ENCODE measurements at regions not wholly inside any gene's neighbourhood (a gene's known extent, or its start where the extent isn't known, plus 50 kb on each side); places are given as distances from the start of the nearest gene placed in this dataset.

DNA sequence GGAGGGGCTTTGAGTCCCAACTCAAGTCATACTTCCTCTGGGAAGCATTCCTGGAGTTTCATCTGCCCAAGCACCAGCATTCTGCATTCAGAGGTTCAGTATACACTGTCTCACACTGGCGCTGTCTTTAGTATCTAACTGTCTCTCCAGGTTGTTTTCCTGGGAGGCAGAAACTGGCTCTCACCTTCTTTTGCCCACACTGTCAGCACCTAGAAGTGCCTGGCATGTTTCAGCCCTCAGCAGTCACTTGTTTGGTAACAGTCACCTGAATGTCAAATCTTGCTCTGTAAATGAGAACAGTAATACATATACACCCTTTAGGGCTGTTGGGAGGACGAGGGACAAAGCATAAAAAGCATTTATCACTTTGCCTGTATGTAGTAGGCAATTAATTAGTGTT, 339.6 kb downstream of the UQCRFS1 start:
- Histone ChIP-seq H3K4me3 (no peak overlapping the region), H3K4me1 (replicated peaks in 1 of 2) (peaks cover 0 to 8% of the 10 kb centered on the region in 2 donors), H3K27ac (no peak overlapping the region)
- ATAC-seq (replicated peaks in 6 of 8), result no peak
- in situ Hi-C loops (cut with MboI; ENCODE audit: low pct_unique_long_range_greater_than_20kb in 2 of 9, low sequenced_read_pairs in 9 of 9, unreplicated experiment in 9 of 9), result loop anchor here in 2 of 9 experiments (10.0 to 25.0 kb wide), 2 partner anchors 136 to 138 kb away; no protein-coding TSS in a partner anchor
- WGBS, 10 experiments, result 0 to 88% (median 18%) methylated on average over 1 to 2 of the region's 2 CpGs; no CpG with 5 or more reads in 4 of the 10 experiments

- Histone ChIP-seq H3K4me1 (replicated peaks in 1 of 2) (peaks cover 0 to 8% of the 10 kb centered on the region in 2 donors), H3K27ac (no peak overlapping the region), H3K4me3 (no peak overlapping the region)
- 40 to 100% (median 85%) methylated on average over 1 to 7 of the region's 12 CpGs; no CpG with 5 or more reads in 4 of the 10 experiments for WGBS, 10 experiments
- in situ Hi-C loops (cut with MboI; ENCODE audit: low pct_unique_long_range_greater_than_20kb in 2 of 9, low sequenced_read_pairs in 9 of 9, unreplicated experiment in 9 of 9), result loop anchor here in 2 of 9 experiments (10.0 to 25.0 kb wide), 2 partner anchors 134 to 136 kb away; no protein-coding TSS in a partner anchor
- no peak for ATAC-seq (replicated peaks in 6 of 8)
Measured at GRCh38 chr19:28871099-28871725, 341.7 kb downstream of the UQCRFS1 start.

DNA sequence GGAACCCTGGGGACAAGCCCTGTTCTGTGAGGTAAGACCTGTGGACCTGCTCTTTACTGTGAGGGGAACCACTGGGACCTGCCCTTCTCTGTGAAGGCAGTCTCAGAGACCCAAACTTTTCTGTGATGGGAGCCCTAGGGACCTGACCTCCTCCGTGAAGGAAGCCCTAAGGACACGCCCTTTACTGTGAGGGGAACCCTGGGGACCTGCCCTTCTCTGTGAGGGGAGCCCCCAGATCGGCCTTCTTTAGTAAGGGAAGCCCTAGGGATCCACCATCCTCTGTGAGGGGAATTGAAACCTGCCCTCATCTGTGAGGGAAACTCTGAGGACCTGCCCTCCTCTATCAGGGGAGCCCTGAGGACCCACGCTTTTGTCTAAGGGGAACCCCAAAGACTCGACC, 343.5 kb downstream of the UQCRFS1 start:
- in situ Hi-C loops (cut with MboI; ENCODE audit: low pct_unique_long_range_greater_than_20kb in 2 of 9, low sequenced_read_pairs in 9 of 9, unreplicated experiment in 9 of 9), result loop anchor here in 2 of 9 experiments (5.0 to 25.0 kb wide), 2 partner anchors 132 to 142 kb away; no protein-coding TSS in a partner anchor
- H3K4me3 ChIP-seq, result no peak overlapping the region
- no peak for ATAC-seq (replicated peaks in 6 of 8)
- no peak overlapping the region for H3K27ac ChIP-seq
- 20 to 83% (median 50%) methylated on average over 1 to 3 of the region's 5 CpGs; no CpG with 5 or more reads in 7 of the 10 experiments for WGBS, 10 experiments
- peaks cover 0 to 8% of the 10 kb centered on the region in 2 donors for H3K4me1 ChIP-seq (replicated peaks in 1 of 2)

- WGBS, 10 experiments, result 29 to 96% (median 55%) methylated on average over 3 to 7 of the region's 9 CpGs; no CpG with 5 or more reads in 5 of the 10 experiments
- in situ Hi-C loops (cut with MboI; ENCODE audit: low pct_unique_long_range_greater_than_20kb in 2 of 9, low sequenced_read_pairs in 9 of 9, unreplicated experiment in 9 of 9), result loop anchor here in 2 of 9 experiments (5.0 to 25.0 kb wide), 2 partner anchors 132 to 142 kb away; no protein-coding TSS in a partner anchor
- Histone ChIP-seq H3K4me3 (no peak overlapping the region), H3K4me1 (replicated peaks in 1 of 2) (peaks cover 0 to 7% of the 10 kb centered on the region in 2 donors), H3K27ac (no peak overlapping the region)
- no peak for ATAC-seq (replicated peaks in 6 of 8)
Measured at GRCh38 chr19:28868836-28869235, 344.1 kb downstream of the UQCRFS1 start.

- no peak overlapping the region for H3K27ac ChIP-seq
- in situ Hi-C loops (cut with MboI; ENCODE audit: low pct_unique_long_range_greater_than_20kb in 2 of 9, low sequenced_read_pairs in 9 of 9, unreplicated experiment in 9 of 9), result loop anchor here in 2 of 9 experiments (5.0 to 25.0 kb wide), 2 partner anchors 131 to 141 kb away; no protein-coding TSS in a partner anchor
- H3K4me3 ChIP-seq, result no peak overlapping the region
- WGBS, 10 experiments, result 22 to 96% (median 73%) methylated on average over 2 to 4 of the region's 4 CpGs; no CpG with 5 or more reads in 2 of the 10 experiments
- no peak for ATAC-seq (replicated peaks in 6 of 8)
- peaks cover 0 to 5% of the 10 kb centered on the region in 2 donors for H3K4me1 ChIP-seq (replicated peaks in 1 of 2)
Measured at GRCh38 chr19:28867978-28868377, 345.0 kb downstream of the UQCRFS1 start.

DNA sequence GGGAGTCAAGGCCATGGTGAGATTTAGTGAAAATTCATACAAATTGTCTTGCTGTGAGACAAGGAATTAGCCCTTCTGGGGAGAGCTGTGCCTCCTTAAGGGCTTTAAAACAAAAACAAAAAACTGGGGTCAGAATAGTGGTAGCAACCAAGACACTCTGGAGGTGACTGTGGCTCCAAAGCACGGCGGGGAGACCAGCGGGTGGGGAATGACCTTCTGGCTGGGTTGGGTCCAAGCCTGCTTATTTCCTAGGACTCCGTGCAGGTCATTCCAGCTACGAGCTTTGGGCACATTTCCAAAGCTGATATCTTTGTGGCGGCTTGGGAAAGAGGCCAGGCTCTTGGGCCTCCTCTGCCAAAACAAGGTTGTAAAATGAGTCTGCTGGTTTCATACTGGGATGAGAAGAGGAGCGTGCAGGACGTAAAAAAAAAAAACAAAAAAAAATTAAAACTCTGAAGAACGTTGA, 348.3 kb downstream of the UQCRFS1 start:
- Histone ChIP-seq H3K4me3 (no peak overlapping the region), H3K4me1 (replicated peaks in 1 of 2) (peaks cover 2% of the 10 kb centered on the region in 2 donors), H3K27ac (no peak overlapping the region)
- WGBS, 10 experiments, result 17 to 93% (median 86%) methylated on average over 1 to 9 of the region's 9 CpGs
- in situ Hi-C loops (cut with MboI; ENCODE audit: low pct_unique_long_range_greater_than_20kb in 2 of 9, low sequenced_read_pairs in 9 of 9, unreplicated experiment in 9 of 9), result loop anchor here in 2 of 9 experiments (5.0 to 25.0 kb wide), 2 partner anchors 127 to 137 kb away; no protein-coding TSS in a partner anchor
- ATAC-seq (replicated peaks in 6 of 8), result no peak

GRCh38 chr19:28864024-28864503, 348.9 kb downstream of the UQCRFS1 start:
- in situ Hi-C loops (cut with MboI; ENCODE audit: low pct_unique_long_range_greater_than_20kb in 2 of 9, low sequenced_read_pairs in 9 of 9, unreplicated experiment in 9 of 9), result loop anchor here in 1 of 9 experiments (25.0 kb wide), 1 partner anchor 127 kb away; no protein-coding TSS in a partner anchor
- 48 to 100% (median 80%) methylated on average over 1 to 6 of the region's 8 CpGs; no CpG with 5 or more reads in 5 of the 10 experiments for WGBS, 10 experiments
- no peak overlapping the region for H3K27ac ChIP-seq

DNA sequence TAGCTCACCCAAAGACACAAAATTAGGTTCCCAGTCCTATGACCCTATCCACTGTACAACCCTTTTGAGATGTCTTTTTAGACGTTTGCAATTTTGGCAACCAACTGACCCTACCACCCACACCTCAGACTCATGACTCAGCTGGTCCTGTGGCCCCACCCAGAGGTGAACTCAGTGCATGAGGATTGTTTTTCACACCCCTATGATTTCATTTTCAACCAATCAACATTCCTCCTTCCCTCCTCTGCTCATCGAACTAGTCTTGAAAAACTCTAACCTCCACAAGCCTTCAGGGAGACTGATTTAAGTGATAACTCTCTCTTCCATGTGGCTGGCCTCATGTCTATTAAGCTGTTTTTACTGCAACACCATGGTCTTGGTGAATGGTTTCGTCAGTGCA, 350.7 kb downstream of the UQCRFS1 start:
- in situ Hi-C loops (cut with MboI; ENCODE audit: low pct_unique_long_range_greater_than_20kb in 2 of 9, low sequenced_read_pairs in 9 of 9, unreplicated experiment in 9 of 9), result loop anchor here in 1 of 9 experiments (25.0 kb wide), 1 partner anchor 125 kb away; no protein-coding TSS in a partner anchor
- Histone ChIP-seq H3K27ac (no peak overlapping the region), H3K4me3 (no peak overlapping the region), H3K4me1 (replicated peaks in 1 of 2) (peaks cover 15 to 21% of the 10 kb centered on the region in 2 donors)
- 0 to 100% (median 68%) methylated on average over 1 to 3 of the region's 3 CpGs; no CpG with 5 or more reads in 1 of the 10 experiments for WGBS, 10 experiments
- peak in 2 of 8 experiments; percentile 52 to 63 for ATAC-seq (replicated peaks in 6 of 8)

More at GRCh38 chr19:28864024-28864503, 348.9 kb downstream of the UQCRFS1 start:
- H3K4me3 ChIP-seq, result no peak overlapping the region
- H3K4me1 ChIP-seq (replicated peaks in 1 of 2), result peaks cover 7 to 8% of the 10 kb centered on the region in 2 donors
- ATAC-seq (replicated peaks in 6 of 8), result no peak

GRCh38 chr19:28859811-28860210, 353.1 kb downstream of the UQCRFS1 start:
- Histone ChIP-seq H3K27ac (no peak overlapping the region), H3K4me3 (no peak overlapping the region), H3K4me1 (replicated peaks in 1 of 2) (peaks cover 15 to 21% of the 10 kb centered on the region in 2 donors)
- 10 to 90% (median 38%) methylated on average over 2 to 6 of the region's 6 CpGs; no CpG with 5 or more reads in 4 of the 10 experiments for WGBS, 10 experiments
- no peak for ATAC-seq (replicated peaks in 6 of 8)
- in situ Hi-C loops (cut with MboI; ENCODE audit: low pct_unique_long_range_greater_than_20kb in 2 of 9, low sequenced_read_pairs in 9 of 9, unreplicated experiment in 9 of 9), result loop anchor here in 1 of 9 experiments (25.0 kb wide), 1 partner anchor 123 kb away; no protein-coding TSS in a partner anchor

- Histone ChIP-seq H3K27ac (no peak overlapping the region), H3K4me1 (replicated peaks in 1 of 2) (peaks cover 15 to 21% of the 10 kb centered on the region in 2 donors), H3K4me3 (no peak overlapping the region)
- in situ Hi-C loops (cut with MboI; ENCODE audit: low pct_unique_long_range_greater_than_20kb in 2 of 9, low sequenced_read_pairs in 9 of 9, unreplicated experiment in 9 of 9), result loop anchor here in 1 of 9 experiments (25.0 kb wide), 1 partner anchor 122 kb away; no protein-coding TSS in a partner anchor
- peak in 5 of 8 experiments; percentile 26 to 59 (median 44) for ATAC-seq (replicated peaks in 6 of 8)
- WGBS, 10 experiments, result 40 to 83% (median 60%) methylated on average over 1 of the region's 1 CpG; no CpG with 5 or more reads in 5 of the 10 experiments
Measured at GRCh38 chr19:28858933-28859332, 354.0 kb downstream of the UQCRFS1 start.

GRCh38 chr19:28857967-28858366, 355.0 kb downstream of the UQCRFS1 start:
- Histone ChIP-seq H3K4me3 (no peak overlapping the region), H3K27ac (no peak overlapping the region), H3K4me1 (replicated peaks in 1 of 2) (peaks cover 15 to 21% of the 10 kb centered on the region in 2 donors)
- ATAC-seq (replicated peaks in 6 of 8), result peak in 6 of 8 experiments; percentile 48 to 94 (median 72)
- 0 to 80% (median 22%) methylated on average over 1 to 3 of the region's 3 CpGs; no CpG with 5 or more reads in 3 of the 10 experiments for WGBS, 10 experiments
- in situ Hi-C loops (cut with MboI; ENCODE audit: low pct_unique_long_range_greater_than_20kb in 2 of 9, low sequenced_read_pairs in 9 of 9, unreplicated experiment in 9 of 9), result loop anchor here in 1 of 9 experiments (25.0 kb wide), 1 partner anchor 121 kb away; no protein-coding TSS in a partner anchor

- H3K4me3 ChIP-seq, result no peak overlapping the region
- peaks cover 15 to 21% of the 10 kb centered on the region in 2 donors for H3K4me1 ChIP-seq (replicated peaks in 1 of 2)
- in situ Hi-C loops (cut with MboI; ENCODE audit: low pct_unique_long_range_greater_than_20kb in 2 of 9, low sequenced_read_pairs in 9 of 9, unreplicated experiment in 9 of 9), result loop anchor here in 1 of 9 experiments (25.0 kb wide), 1 partner anchor 118 kb away; no protein-coding TSS in a partner anchor
- no peak overlapping the region for H3K27ac ChIP-seq
- whole genome bisulfite sequencing, 10 experiments, result 0 to 78% (median 50%) methylated on average over 1 to 3 of the region's 3 CpGs; no CpG with 5 or more reads in 2 of the 10 experiments
- no peak for ATAC-seq (replicated peaks in 6 of 8)
Measured at GRCh38 chr19:28855216-28855615, 357.7 kb downstream of the UQCRFS1 start.

Data from motor neuron (in vitro differentiated cells).